C4-2B (cell line): ENCODE measurements at regions not wholly inside any gene's neighbourhood (a gene's known extent, or its start where the extent isn't known, plus 50 kb on each side); places are given as distances from the start of the nearest gene placed in this dataset.

Source experiments
- CTCF ChIP-seq: fragments of 450-650 bp; conservative IDR thresholded peaks from 2 replicates; pipeline ENCODE4 v1.5.1; 2017; ENCODE audit warnings: mild to moderate bottlenecking
- ZFX ChIP-seq: fragments of 450-650 bp; IDR thresholded peaks from 2 replicates; pipeline ENCODE4 v1.6.1; 2017

GRCh38 chr19:30095171-30095570, 153.1 kb downstream of the URI1 start:
- TF ChIP-seq CTCF (no peak), ZFX (no peak)
